ENCODE measurements at regions not wholly inside any gene's neighbourhood (a gene's known extent, or its start where the extent isn't known, plus 50 kb on each side); places are given as distances from the start of the nearest gene placed in this dataset.

DNA sequence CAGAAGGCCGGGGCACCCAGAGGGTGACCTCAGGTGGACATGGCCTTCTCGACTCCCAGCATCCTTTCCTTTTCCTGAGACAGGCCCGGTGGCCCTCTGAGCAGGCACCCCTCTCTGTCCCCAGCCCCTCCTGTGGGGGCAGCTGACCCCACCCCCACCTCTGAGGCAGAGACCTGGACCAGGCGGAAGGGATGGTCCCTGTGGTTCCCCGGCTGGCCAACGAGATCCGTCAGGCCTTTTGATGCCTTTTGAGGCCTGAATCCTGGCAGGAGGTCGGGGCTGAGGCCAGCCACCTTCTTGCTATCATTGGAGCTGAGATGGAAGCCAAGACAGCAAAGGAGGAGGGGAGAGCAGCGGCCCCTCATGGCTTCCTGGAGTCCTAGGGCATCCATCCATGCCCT is 50.2 kb upstream of the ACTRT2 start:
- TF ChIP-seq, protein P1, sequence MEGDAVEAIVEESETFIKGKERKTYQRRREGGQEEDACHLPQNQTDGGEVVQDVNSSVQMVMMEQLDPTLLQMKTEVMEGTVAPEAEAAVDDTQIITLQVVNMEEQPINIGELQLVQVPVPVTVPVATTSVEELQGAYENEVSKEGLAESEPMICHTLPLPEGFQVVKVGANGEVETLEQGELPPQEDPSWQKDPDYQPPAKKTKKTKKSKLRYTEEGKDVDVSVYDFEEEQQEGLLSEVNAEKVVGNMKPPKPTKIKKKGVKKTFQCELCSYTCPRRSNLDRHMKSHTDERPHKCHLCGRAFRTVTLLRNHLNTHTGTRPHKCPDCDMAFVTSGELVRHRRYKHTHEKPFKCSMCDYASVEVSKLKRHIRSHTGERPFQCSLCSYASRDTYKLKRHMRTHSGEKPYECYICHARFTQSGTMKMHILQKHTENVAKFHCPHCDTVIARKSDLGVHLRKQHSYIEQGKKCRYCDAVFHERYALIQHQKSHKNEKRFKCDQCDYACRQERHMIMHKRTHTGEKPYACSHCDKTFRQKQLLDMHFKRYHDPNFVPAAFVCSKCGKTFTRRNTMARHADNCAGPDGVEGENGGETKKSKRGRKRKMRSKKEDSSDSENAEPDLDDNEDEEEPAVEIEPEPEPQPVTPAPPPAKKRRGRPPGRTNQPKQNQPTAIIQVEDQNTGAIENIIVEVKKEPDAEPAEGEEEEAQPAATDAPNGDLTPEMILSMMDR (conservative IDR thresholded peaks at IDR 0.05) = no peak
- no peak for TF ChIP-seq EZH2 (IDR thresholded peaks at IDR 0.05; ENCODE audit: low read depth)

Data from PC-9 (cell line).